DMS79 (cell line): ENCODE measurements at regions not wholly inside any gene's neighbourhood (a gene's known extent, or its start where the extent isn't known, plus 50 kb on each side); places are given as distances from the start of the nearest gene placed in this dataset.

Source experiments
- DNase-seq: peaks from one replicate; lab custom pipeline; 2025; lab: John Stamatoyannopoulos, UW

DNA sequence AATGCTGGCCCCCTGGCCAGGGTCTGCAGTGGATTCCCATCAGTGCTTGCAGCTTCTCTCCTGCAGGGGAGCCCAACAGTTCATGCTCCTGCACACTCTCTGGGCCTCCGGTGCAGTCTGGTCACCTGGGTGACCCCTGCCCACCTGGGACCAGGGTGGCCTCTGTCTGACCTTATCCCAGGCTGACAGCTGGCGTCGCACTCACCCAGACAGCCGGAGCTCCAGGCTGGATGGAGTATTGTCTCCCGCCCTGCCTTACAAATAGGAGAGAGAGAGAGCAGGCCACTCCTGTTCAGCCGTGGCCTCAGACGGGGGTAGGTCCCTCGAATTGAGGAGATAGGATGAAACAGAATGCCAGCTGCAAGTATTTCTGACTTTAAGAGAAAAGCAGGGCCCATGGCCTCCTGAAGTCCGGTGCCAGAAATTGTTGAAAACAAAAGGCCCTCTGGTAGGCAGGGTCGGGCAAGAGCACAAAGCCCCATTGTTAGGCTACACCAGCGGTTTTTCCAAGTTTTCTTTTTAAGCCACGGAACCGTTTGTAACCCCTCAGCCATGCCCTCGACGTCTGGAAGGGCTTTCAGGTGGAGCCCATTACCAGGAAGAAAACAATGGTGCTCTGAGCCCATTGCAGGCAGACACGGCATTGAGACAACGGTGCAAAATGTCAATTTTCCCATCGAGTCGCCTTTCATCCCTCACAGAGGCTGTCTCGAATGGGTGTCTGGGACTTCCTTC, 258.4 kb downstream of the BCL11A start:
- no peak for DNase-seq

DNA sequence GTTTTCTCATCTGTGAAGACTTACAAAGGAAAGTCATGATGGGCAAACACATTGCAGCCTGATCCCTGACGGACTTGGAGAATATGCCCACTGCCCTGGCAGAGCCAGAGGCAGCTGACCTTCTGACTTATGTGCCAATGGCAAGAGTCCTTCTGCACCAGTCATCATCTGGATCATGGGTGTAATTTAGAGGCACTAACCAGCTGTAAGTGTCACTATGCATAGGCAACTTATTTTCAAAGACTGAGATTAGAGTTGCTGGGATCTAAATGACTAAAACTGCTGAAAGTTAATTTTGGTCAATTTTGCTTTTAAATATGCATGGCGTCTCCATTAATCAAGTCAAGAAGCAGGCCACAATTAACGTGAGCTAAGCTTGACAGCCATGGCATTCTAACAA, 261.2 kb downstream of the BCL11A start:
- DNase-seq: no peak

- DNase-seq: no peak
Observed at GRCh38 chr2:60290509-60290908, 262.9 kb downstream of the BCL11A start.

- DNase-seq: no peak
Observed at GRCh38 chr2:60285626-60286316, 267.7 kb downstream of the BCL11A start.

DNA sequence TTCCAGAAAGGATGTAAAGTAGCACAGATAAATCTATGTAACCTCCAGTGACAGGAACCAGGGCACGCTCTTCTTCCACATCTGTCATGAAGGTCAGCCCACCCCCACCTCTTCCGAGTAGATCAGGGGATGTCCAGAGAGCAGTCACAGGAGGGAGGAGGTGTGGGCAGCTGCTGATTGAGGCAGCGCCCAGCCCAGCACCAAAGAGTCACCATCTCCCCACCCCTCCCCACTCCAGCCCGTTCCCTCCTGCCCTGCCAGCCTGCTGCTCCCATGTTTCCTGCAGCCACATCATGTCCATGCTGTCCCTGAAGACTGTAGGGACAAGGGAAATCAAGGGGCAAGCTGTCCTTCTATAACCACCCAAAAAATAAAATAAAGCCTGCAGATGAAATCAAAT, 269.8 kb downstream of the BCL11A start:
- no peak for DNase-seq

GRCh38 chr2:60282886-60283285, 270.6 kb downstream of the BCL11A start:
- no peak for DNase-seq

DNA sequence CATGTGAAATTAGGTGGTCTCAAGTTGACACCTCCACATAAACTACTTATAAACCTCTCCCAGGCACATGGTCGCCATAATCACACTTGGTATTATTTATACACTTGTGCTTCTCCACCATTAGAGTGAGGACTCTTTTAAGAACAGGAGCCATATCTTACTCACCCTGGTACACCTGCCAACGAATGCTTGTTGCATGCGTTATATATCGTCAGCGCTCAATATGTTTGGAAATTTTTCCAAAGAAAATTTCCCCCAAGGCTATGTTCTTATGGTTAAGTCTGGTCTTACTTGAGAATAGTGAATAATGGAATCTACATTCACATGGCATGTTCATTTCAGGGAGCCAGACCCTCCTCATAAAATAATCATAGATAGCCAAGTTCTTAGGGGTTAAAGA, 271.7 kb downstream of the BCL11A start:
- no peak for DNase-seq

DNA sequence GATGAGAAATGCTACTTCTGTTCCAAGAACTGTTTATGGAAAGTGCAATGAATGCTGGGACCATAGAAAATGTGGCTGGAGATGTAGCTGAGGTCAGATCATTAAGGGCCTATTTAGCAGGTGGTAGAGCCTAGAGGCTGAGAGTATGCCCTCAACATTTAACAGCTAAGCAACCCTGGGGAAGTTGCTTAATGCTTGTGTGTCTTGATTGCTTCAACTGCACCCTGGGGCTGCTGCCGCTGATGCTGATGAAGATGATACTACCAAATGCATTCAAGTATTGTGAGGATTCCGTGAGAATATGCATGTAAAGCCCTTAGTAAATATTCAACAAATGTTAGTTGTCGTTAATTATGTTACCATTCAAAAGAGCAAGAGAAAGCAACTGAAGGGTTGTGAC, 273.2 kb downstream of the BCL11A start:
- no peak for DNase-seq

DNA sequence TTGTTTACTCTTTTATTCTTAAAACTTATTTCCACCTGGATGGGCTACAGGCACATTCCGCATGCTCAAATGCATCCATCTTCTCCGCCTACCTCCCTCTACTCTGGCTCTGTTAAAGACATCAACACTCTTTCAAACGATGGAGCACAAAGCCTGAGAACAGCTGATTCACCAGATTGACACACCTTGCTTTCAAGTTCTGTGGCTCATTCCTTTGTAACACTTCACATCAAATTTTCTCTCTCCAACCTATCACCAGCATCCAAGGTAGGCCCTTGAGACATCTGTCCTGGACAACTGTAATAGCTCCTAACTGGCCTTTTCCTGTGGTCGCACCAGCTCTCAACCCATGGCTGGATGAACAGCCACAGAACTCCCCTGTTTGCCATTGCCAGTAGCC, 274.5 kb downstream of the BCL11A start:
- no peak for DNase-seq

DNA sequence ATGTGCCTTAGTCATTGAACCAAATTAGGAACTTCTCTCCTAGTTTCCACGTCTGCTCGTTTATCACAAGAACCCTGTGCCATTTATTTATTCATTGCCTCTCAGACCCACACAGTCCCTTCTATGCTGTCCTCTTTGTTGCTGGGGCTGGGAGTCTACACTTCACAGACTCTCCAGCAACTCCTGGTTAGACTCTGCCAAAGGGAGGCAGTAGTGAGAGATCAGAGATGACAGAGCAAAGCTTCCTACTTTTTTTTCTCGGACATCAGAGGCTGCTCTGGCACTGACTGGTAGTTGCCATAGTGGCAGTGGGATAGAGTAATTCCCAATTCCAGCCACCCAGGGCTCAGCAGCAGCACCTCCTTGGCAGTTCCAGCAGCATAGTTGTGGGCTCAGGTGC, 277.5 kb downstream of the BCL11A start:
- no peak for DNase-seq

DNA sequence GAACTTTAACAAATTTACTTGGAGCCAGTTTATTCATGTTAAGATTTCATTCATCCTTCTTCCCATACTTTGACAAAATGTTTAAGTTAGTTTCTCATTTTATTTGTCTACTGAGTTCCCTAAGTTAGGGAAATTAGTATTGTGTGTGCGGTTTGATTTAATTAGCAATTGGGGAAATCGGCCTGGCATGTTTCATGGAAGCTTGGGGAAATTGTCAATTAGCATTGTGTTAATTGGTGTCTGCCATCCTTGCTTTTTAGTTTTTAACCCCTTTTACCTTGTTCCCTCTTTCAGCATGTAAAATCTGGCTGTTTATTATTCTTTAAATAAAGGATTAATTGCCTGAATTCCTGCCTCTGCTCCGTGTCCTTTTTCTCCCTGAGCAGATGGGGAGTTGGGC, 279.6 kb downstream of the BCL11A start:
- DNase-seq: no peak

GRCh38 chr2:60271713-60272112, 281.7 kb downstream of the BCL11A start:
- DNase-seq: no peak

GRCh38 chr2:60271131-60271530, 282.3 kb downstream of the BCL11A start:
- no peak for DNase-seq

GRCh38 chr2:60268661-60269060, 284.8 kb downstream of the BCL11A start:
- no peak for DNase-seq

DNA sequence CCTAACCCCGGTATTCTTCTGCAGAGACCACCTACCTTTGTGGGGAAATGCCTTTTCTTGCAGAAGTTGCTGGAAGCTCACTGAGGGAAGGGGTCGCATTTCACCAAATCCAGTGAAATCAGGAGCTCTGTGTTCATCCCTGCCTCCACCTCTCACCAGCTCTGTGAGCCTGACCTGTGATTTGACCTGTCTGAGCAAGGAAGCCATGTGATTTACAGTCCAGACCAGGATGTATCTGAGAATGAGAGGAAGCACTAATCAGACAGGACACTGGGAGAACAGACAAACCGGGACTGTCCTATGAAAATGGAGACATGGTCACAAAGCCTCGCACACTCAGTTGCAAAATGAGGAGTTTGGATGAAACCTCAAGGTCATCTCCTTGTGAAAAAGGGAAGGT, 285.4 kb downstream of the BCL11A start:
- DNase-seq: no peak

- DNase-seq: no peak
Observed at GRCh38 chr2:60267122-60267521, 286.3 kb downstream of the BCL11A start.

DNA sequence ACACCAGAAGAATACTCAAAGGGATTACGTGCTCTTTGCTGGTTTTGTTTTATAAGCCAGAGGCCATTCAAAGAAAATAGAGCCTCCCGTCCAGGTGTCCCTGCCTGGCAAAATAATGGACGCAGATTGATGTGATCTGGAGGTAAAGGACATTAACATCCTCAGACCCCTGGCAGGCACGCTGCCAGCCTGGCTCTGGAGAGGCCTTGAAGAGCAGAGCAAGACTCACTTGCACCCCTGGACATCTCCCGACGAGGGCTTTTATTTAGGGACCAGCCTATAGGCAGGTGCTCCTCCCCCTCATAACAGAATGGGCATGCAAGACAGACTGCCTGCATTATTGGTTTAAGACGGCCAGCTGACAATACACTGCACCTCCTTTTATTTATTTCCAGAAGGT, 291.3 kb downstream of the BCL11A start:
- DNase-seq: peak; percentile 76

GRCh38 chr2:60260639-60261296, 292.7 kb downstream of the BCL11A start:
- DNase-seq: no peak

DNA sequence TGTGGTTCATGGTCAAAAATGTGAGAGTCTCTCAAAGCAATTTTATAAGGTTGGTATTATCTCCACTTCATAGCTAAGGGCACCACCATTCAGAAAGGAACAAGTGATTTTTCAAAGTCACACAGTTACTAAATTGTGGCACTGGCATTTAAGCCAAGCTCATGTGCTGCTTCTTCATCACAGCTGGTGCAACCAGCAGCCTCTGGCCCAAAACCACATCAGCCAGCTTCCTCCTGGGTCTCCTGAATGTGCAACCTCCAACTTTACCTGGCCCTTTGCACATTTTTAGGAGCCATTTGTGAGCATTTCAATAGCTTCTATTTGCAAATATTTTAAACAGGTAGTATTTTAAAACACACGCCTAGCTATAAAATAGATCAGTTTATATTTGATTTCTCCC, 293.7 kb downstream of the BCL11A start:
- DNase-seq: no peak

GRCh38 chr2:60252581-60253150, 300.8 kb downstream of the BCL11A start:
- no peak for DNase-seq

DNA sequence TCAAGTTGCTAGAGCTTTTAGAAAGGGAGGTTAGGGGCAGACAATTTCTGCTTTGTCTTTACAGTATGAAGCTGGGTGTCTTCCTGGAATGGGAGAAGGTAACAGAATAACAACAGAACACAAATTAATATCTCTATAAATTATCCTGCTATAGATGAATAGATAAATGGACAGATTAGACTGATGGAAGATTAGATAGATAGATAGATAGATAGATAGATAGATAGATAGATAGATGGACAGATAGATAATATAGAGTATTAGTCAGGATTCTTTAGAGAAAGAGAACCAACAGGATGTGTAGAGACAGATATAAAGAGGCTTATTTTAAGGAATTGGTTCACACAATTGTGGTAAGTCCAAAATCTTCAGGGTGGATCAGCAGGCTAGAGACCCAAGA, 302.2 kb downstream of the BCL11A start:
- DNase-seq: no peak

- DNase-seq: no peak
Observed at GRCh38 chr2:60249879-60250278, 303.6 kb downstream of the BCL11A start.

DNA sequence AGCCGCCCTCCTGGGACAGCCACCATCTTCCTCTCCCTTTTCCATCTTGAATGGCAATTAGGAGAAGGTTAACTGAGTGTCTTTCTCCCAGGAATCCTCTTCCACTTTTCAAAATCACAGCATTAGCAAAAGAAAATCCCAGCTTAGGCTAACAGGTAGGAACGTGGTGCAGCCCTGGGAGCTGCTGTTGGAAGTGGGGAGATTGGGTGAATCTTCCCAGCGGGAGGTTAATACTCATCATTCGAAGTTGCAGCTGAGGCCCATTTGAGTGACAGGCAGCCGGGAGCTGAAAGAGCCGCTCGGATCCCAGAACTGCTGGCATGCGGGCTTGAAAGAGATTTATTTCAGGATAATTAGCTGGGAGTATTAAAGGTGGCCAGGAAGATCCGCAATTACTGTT, 306.0 kb downstream of the BCL11A start:
- no peak for DNase-seq
